SK-N-MC (cell line): ENCODE measurements at regions not wholly inside any gene's neighbourhood (a gene's known extent, or its start where the extent isn't known, plus 50 kb on each side); places are given as distances from the start of the nearest gene placed in this dataset.

ENCODE experiments used
- EZH2 ChIP-seq: fragments of 200-600 bp; sonication (generic); IDR thresholded peaks from one replicate; pipeline ENCODE4 v1.6.1; 2017; ENCODE audit warnings: antibody characterized with exemption
- FOXP2 ChIP-seq: optimal IDR thresholded peaks from 2 replicates; pipeline ENCODE3; 2011; ENCODE audit warnings: mild to moderate bottlenecking, moderate library complexity; ENCODE audit not compliant: insufficient read depth; ENCODE audit errors: extremely low read length, control extremely low read depth
- POLR2AphosphoS5 ChIP-seq: IDR thresholded peaks from 2 replicates; pipeline ENCODE4 v1.6.1; 2012; ENCODE audit warnings: mild to moderate bottlenecking, low read depth, low read length, borderline replicate concordance

DNA sequence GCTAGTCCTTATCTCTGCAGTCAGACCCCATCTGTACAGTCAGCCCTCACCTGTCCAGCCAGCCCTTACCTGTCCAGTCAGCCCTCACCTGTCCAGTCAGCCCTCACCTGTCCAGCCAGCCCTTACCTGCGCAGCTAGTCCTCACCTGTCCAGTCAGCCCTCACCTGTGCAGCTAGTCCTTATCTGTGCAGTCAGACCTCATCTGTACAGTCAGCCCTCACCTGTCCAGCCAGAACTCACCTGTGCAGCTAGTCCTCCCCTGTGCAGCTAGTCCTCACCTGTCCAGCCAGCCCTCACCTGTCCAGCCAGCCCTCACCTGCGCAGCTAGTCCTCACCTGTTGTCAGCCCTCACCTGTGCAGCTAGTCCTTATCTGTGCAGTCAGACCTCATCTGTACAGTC lies 506.8 kb downstream of the NPHP4 start:
- no peak for TF ChIP-seq FOXP2
- TF ChIP-seq EZH2 = no peak
- no peak for TF ChIP-seq POLR2AphosphoS5
